HG02571 (cell line): ENCODE measurements at regions not wholly inside any gene's neighbourhood (a gene's known extent, or its start where the extent isn't known, plus 50 kb on each side); places are given as distances from the start of the nearest gene placed in this dataset.
"Not testable (repeated sequence)": the region's sequence is repeated elsewhere in the genome, so short reads cannot be mapped to it uniquely, and the experiment has no call there.

Experiments used
- ATAC-seq: cut with Tn5 transposase; IDR thresholded peaks from one replicate; pipeline ENCODE4 v1.9.1; 2021; ENCODE audit warnings: mild to moderate bottlenecking, moderate library complexity; ENCODE audit not compliant: unreplicated experiment

DNA sequence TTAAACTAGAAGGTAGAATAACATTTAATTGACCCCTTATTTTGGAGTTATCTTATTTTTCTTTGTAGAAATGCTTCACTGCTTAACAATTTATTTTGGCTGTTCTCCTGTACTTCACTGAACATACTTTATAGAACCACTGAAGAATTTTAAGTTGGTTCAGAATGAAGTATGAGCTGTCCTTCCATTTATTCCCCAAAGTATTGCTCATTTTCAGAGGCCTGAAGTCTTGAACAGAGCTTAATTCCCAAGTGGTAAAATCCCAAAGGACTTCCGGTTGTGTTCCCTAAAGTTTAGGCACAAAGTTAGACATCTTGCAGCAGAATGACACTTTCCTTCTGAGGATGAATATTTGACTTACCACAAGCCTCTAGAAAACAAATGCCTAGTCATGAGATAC lies 233.3 kb downstream of the TINAG start:
- ATAC-seq: no peak

DNA sequence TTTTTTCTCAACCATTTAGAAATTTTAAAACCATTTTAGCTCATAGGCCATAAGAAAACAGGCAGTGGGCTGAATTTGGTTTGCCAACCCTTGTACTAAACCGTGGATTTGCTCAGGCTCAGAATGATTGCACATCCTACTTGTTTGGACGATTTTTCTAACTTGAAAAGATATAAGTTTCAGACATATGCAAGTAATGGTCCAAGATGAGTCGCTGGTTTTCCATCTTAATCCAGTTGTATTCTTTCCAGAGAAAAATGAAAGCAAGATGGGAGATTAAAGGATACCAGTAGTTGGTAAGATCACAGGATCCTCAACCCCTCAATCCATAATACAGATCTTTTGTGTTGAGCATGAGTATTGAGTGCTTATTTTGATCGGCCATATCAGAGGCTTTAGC lies 250.9 kb downstream of the TINAG start:
- ATAC-seq: no peak

DNA sequence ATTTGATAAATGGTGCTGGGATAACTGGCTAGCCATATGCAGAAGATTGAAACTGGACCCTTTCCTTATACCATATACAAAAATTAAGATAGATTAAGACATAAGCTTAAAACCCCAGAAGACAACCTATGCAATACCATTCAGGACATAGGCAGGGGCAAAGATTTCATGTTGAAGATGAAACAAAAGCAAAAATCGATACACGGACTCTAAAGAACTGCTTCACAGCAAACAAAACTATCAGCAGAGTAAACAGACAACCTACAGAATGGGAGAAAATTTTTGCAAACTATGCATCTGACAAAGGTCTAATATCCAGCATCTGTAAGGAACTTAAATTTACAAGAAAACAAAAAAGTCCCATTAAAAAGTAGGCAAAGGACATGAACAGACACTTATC lies 255.9 kb downstream of the TINAG start:
- ATAC-seq: not testable (repeated sequence)

DNA sequence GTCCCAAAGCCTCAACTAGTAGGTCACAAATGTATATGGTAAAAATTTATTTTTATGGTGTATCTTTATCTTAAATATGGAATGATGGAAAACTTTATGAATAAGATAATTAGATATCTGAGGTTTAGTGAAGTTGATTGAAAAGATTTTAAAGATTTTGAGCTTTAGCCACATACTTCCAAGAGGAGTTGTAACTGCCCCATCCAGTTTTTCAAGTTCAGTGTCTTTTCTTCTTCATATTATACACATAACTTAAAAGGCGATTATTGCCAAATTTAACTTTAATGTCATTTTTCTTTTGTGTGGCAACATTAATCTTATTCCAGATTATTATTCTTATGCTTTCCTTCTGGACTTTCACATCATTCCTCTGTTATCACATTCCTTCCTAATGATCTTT lies 266.4 kb downstream of the TINAG start:
- ATAC-seq: no peak

DNA sequence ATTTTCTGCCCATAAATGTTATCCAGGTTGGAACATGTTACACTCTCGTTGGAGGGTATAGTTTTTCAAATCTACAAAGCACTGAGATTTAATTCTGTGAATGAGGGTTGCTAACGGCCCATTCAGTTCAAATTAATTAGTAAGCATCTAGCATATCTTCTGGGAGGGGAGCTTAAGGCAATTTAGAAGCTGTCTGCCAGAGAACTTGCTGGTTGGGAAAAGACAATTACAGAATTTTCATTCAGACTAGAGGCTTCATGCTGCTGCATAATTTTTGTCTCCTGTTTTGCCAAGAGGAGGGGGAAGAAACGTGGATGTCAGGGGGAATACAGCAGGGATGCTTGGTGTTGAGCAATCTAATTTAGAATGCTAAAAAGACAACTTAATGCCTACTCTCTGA lies 268.3 kb upstream of the FAM83B start:
- no peak for ATAC-seq

DNA sequence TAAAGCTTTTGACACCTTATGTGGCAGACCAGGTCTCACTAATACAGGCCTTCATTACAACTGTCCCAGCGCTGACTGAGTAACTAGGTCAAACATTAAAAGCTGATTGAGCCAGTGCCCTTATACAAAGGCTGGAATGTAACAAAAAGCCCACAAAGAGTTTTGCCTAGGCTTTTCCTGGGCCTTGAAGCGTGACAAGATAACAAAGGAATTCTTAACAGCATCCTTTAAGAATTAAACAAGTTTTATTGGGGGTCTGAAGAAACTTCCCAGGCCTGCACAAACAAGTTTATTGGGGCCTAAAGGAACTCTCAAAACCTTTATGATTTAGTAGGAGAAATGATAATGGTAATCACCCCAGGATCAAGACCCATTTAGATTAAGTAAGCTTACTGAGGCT lies 267.6 kb upstream of the FAM83B start:
- ATAC-seq: no peak

DNA sequence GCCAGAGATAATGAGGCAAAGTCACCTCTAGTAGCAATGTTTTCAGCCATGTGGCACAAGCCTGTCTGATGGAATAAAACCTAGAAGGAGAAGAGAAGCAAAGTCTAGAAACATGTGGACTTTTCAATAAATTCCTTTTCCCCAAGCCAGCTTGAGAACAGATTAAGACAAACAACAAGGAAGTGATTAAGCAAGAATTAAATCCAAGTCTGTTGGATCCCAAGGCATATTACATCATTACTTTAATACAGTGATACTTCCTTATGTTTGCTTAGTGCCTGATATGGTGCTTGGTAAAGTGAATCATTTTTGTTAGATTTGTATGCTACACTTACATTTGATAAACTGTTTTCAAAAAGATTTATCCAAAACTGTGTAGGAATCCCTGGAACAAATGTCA lies 260.3 kb upstream of the FAM83B start:
- no peak for ATAC-seq

DNA sequence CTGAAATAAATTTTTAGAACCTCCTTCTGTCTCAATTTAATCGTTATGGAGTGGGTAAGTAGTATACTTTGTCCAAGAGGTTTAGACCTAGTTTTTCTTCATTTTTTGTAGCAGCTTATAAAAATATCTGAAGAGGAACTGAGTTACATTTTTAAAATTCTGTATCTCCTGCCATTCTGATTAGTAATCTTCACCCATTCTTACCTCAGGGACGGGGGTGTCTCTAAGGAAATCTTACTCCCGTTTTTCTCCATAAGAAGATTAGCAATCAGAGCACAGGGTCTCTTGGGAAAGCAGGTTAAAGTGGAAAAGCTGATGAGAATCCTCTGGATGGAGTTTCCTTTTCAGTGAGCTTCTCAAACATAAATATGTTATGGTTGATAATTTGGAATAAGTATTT lies 259.3 kb upstream of the FAM83B start:
- ATAC-seq: no peak

DNA sequence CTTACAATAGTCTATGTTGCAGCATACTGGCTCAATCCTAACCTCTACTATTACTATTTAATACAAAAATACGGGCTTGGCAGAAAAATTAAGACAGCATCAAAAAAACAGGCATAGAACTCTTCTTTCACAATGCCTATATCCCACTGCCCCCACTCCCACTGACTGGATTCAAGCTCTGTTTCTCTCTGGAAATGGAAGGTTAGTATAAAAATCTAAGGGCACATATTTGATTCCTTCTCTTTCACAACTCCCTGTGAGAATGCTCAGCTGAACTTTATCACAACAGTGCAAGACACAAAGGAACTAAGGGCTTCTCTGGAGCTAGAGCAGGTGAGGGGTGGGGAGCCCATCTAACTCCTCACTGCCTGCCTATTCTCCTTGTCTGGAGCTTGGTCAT lies 258.4 kb upstream of the FAM83B start:
- no peak for ATAC-seq

DNA sequence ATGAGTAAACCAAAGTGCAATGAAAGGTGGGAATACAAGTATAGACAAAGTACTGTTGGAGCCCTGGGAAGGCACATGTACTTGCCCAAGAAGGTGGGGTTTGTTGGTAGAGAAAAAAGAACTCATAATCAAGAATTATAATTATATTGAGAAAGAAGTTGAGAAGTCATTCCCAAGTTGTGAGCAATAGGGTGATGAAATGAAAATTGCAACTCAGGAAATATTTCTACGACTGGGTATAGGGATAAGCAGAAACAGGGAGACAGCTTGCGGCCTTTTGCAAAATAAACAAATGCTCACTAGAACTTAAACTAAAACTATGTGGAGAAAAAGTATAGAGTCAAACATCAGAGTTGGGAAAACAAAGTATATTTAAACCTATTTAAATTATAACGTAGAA lies 250.7 kb upstream of the FAM83B start:
- no peak for ATAC-seq

DNA sequence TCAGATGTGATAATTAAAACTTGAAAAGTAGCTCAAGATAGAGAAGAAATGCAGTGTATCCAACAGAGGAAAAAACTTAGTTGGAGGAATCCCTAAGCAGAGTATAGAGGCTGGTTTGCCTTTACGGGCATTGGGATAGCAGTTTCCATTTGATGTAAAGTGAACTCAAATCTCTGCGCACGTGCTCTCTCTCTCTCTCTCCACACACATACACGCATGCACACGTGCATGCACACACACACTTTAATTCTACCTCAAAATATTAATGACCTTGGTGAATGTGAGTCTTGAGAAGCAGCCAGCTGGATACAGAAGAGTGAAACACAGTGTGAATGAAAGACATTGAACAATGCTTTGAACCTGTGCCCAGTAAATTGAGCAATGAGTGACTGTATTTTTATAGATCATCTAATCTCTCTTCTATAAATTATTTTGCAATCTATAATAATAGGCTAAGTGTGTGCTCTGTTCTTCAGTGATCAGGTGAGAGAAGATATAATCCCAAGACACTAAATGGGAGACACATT lies 247.7 kb upstream of the FAM83B start:
- no peak for ATAC-seq

DNA sequence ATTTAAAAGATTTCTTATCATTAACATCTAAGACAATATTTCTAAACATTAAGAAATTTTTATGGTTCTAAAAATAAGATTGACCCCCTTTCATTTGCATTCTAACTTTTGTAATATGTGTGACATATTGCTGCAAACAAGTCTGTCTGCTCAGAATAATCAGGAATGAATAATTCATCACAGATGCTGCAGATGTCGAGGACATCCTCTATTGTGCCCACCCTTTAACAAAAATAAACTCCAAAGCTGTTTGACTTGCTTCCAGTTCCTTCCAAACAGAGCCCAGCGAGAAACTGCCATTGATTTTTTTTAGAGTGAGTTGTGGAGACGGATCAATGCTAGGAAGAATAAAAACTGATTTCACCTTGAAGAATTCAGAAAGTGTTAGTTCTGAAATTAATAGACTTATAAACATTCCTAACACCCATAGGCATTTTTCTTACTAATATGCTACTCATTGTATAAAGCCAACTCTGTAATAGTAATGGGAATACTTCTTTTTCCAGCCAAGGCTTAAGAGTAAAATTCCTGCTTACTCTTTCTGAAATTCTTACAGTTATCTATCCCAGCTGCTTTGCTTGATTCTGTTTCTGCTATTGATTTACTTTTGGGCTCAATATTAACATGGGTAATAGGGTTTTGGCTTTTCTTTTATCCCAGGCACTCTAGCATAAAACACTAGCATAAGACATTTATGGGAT lies 244.8 kb upstream of the FAM83B start:
- ATAC-seq: no peak

DNA sequence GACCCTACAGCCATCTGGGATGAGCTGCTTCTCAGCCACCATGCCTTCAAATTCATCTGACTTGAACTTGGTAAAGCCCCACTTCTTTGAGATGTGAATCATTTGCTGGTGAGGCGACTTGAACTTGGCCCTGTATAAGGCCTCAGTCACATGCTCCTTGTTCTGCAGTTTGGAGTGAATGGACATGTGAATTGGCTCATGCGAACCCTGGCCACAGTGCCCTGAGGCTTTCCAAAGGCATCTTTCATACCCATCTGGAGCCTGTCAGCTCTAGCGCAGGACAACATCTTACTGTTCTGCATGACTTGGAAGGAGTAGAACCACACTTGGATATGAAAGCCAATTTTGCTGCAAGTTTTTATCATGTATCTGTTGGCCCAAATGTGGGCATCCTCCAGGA lies 244.0 kb upstream of the FAM83B start:
- ATAC-seq: no peak

DNA sequence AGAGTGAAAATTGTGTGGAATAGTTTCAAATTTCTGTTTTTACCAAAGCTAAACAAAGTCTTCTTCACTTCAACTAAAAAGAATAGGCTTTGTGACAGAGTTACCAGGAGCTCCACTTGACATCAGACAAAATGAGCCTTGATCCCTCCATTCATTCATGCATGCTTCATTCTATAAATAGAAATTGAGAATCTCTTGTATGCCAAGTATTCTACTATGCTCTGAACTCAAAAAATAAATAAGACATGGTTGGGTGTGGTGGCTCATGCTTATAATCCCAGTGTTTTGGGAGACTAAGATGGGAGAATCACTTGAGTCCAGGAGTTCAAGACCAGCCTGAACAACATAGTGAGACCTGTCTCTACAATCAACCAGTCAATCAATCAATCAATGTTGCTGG lies 236.6 kb upstream of the FAM83B start:
- no peak for ATAC-seq

DNA sequence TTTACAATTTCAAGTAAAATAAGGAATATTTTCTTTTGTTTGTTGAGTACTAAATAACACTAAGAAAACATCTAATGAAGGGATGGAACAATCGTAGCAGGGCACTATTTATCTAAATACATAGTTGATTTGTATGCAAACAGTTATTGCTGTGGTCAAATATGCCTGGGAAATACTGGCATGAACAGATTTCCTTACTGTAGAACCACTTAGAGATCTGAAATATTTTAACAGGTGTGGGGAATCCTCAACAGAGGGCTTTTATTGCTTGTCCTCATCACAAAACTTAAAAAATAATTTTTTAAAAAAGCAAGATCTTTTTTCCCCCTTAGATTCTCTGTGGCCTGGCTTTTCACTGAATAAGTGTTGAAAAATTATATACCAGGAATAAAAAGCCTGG lies 233.0 kb upstream of the FAM83B start:
- no peak for ATAC-seq

DNA sequence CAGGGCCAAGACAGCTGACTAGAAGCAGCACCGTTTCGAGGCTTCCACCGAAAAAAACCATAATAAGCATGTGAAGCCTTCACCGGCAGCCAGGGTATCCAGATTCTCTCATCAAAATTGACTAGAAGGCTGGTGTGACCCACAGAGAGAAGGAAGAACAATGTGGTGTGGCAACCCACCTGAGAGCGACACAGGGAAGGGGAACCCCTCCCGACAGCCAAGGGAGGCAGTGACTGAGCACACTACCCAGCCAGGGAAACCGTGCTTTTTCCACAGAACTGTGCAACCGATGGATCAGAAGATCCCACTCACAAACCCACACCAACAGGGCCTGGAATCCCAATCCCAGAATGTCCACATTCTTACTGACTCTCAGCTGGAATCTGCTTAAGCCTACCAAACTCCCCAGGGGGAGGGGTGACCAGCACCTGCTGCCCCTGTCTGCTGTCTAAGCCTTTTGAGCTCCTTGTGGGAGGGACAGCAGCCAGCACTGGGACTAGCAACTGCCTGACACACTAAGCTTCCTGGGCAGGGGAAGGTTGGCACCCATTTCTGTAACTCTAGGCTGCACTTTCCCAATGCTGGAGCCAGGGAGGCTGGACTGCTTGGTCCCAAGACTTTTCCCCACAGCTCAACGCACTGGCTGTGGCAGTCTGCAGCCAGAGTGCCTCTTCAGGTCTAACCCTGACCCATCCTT lies 231.9 kb upstream of the FAM83B start:
- ATAC-seq: no peak

DNA sequence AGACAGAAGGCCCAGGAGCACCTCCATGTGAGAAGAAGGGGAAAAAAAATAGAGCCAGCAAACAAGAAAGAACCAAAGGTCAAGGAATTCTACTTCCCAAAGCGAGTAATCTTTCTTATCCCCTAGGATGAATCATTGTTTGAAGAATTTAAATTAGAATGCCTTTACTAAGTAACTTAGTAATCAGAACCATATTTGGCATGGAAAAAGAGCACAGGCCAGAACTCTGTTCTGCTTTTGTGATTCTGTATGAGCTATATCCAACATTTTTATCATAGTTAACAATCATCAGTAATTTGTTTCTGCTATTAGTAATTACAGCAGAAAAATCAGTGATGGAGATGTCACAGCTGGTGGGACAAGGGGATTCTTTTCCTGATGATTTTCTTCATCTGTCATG lies 228.8 kb upstream of the FAM83B start:
- ATAC-seq: no peak

DNA sequence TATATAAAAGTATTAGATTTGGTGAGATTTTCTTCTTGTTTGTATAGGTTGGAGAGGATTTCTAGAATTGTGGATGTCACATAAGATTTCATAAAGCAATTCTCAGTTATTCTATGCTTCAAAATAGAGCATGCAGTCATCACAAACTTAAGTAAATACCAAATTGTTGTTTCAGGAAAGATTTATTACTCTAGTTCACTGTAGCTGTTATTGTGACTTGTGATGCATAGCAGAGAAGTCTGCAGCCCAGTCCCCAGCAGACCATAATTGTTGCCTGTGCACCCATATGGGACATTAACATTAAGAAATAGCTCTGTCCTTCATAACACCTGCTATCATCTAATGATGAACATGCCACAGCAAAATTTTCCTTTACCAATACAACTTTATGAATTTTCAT lies 228.0 kb upstream of the FAM83B start:
- no peak for ATAC-seq

DNA sequence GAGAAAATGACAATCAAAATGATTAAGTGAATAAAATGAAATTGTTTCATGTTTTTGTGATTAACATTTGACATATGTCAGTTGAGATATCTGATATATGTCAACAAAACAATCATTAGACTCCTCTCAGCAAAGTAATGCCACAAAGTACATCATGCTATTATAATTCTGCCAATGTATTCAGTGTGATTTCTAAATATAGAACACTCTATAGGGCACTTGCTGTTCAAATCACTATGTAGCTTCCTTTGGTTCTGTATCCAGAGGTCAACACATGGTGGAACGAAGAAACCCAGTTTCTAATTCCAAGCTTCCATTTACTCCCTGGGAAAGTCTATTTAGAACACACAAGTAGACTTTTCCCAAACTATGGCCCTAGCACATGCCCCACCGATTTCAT lies 227.5 kb upstream of the FAM83B start:
- no peak for ATAC-seq

DNA sequence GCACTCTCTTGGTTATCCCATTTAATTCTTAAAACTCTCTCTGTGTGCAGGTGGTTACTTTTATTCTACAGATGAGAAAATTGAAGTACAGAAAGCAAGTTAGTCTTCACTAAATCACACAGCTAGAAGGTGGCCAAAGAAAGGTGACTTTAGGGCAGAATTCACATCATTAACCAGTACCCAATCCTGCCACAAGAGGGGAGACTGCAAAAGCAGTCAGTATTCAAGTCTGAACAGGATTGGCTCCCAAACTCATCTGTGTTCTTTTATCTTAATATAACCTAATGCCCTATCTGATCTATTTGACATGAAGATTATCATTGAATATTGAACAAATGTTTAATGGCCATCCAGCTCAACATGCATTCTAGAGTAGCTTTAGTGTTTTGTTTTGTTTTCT lies 225.3 kb upstream of the FAM83B start:
- ATAC-seq: no peak

DNA sequence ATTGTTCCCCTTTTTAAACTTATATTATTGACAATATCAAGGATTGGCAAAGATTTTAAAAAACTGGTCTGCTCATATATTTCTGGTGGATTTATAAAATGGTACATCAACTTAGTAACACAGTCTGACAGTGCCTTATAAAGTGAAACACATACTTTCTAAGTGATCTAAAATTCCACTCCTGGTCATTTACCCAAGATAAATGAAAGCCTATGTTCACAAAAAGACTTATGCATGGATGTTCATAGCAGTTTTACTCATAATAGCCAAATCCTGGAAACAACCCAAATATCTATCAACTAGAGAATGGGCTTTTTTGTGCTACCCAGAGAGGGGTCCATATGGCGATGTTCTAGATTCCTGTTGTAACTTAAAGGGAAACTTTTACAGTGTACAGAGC lies 222.4 kb upstream of the FAM83B start:
- ATAC-seq: no peak

DNA sequence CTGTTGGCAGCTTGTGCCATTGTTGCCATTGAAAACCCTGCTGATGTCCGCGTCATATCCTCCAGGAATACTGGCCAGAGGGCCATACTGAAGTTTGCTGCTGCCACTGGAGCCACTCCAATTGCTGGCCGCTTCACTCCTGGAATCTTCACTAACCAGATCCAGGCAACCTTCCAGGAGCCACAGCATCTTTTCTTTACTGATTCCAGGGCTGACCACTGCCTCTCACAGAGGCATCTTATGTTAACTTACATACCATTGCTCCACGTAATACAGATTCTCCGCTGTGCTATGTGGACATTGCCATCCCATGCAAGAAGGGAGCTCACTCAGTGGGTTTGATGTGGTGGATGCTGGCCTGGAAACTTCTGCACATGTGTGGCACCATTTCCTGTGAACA lies 221.8 kb upstream of the FAM83B start:
- ATAC-seq: no peak

DNA sequence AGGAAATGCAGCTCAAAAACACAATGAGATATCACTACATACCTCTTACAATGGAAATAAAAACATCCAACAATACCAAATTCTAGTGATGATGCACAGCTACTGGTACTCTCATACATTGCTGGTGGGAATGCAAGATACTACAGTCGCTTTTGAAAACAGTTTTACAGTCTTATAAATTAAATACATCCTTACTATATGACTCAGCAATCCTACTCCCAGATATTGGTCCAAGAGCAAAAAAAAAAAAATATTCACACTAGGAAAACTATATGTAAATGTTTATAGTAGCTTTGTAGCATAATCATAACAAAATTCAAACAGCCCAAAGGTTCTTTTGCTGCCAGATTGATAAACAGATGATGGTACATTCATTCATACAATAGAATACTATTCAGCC lies 217.4 kb upstream of the FAM83B start:
- no peak for ATAC-seq
